K562 (cell line): ENCODE measurements at regions not wholly inside any gene's neighbourhood (a gene's known extent, or its start where the extent isn't known, plus 50 kb on each side); places are given as distances from the start of the nearest gene placed in this dataset.

Source experiments
- ATAC-seq: fragments of 200-7000 bp; cut with Tn5 transposase; 3 replicates; pipeline ENCODE4 v1.9.1; 2020; ENCODE audit warnings: moderate library complexity
- BruUV-seq: library from RNA; stranded (reverse); fragments of 400-500 nt; replicated peaks from 2 replicates; lab custom pipeline; 2021; lab: Mats Ljungman, UMichigan
- CTCF ChIA-PET: fragments of 300-600 bp; formaldehyde crosslinking; extraction: SDS; loops from one replicate; lab custom pipeline; 2021; ENCODE audit warnings: low intra/inter-chr PET ratio; lab: Yijun Ruan, JAX
- POLR2A ChIA-PET: fragments of 300-600, 350-650 bp; sonication (Branson Sonifier 250); formaldehyde crosslinking; extraction: SDS; loops from one replicate; lab custom pipeline; 2021; ENCODE audit warnings: antibody characterized with exemption, inconsistent platforms; lab: Yijun Ruan, JAX
- DNase-seq, 4 experiments: peaks; one replicate each; pipeline versions ENCODE4 v3.0.0 to v3.0.0-alpha.2; 2011 to 2018; ENCODE audit warnings: low spot score in 3 of 4, mixed read lengths in 3 of 4; ENCODE audit errors: extremely low read depth in 1 of 4
- FAIRE-seq: peaks from 2 replicates; lab custom pipeline; 2011; peaks lifted over from hg19 to GRCh38; lab: Jason Lieb, UNC
- H2AFZ ChIP-seq: 2 replicates; pipeline ENCODE4 v1.6.0; 2011; ENCODE audit warnings: low read depth, low read length, control low read depth, inconsistent platforms
- H3K27ac ChIP-seq: fragments of 200-600 bp; 3 replicates; pipeline ENCODE4 v1.8.0; 2011; ENCODE audit warnings: low read depth, mild to moderate bottlenecking, control low read depth, inconsistent platforms, low read length, moderate library complexity, mixed read lengths; ENCODE audit errors: extremely low read depth
- H3K27me3 ChIP-seq, 2 experiments: fragments of 300-600 bp in 1 of 2; 2 replicates in 1 of 2; 3 replicates in 1 of 2; pipeline versions ENCODE4 v1.6.0 to v1.8.0; 2011; ENCODE audit warnings: inconsistent platforms in 2 of 2, low read length in 2 of 2, mild to moderate bottlenecking in 1 of 2, mixed read lengths in 1 of 2, moderate library complexity in 1 of 2; ENCODE audit not compliant: control insufficient read depth in 2 of 2, insufficient read depth in 2 of 2
- H3K36me3 ChIP-seq: fragments of 300-600 bp; 3 replicates; pipeline ENCODE4 v1.8.0; 2011; ENCODE audit warnings: mild to moderate bottlenecking, low read length, inconsistent platforms; ENCODE audit not compliant: control insufficient read depth, insufficient read depth
- H3K4me1 ChIP-seq, 2 experiments: fragments of 200-600 bp in 1 of 2; replicated peaks in 1 of 2; 2 replicates in 1 of 2; 3 replicates in 1 of 2; pipeline versions ENCODE4 v1.5.1 to v1.8.0; 2011; ENCODE audit warnings: inconsistent platforms in 2 of 2, low read length in 2 of 2, mild to moderate bottlenecking in 1 of 2, mixed read lengths in 1 of 2, moderate library complexity in 1 of 2; ENCODE audit not compliant: control insufficient read depth in 2 of 2, insufficient read depth in 2 of 2
- H3K4me2 ChIP-seq: 2 replicates; pipeline ENCODE4 v1.6.1; 2011; ENCODE audit warnings: low read length, control low read depth, inconsistent platforms, mixed read lengths; ENCODE audit not compliant: insufficient read depth
- H3K4me3 ChIP-seq: fragments of 200-600 bp; sonication (generic), shearing (Covaris generic); 2 replicates; pipeline ENCODE4 v1.5.1; 2016; ENCODE audit warnings: control low read depth, inconsistent platforms
- H3K79me2 ChIP-seq: fragments of 200-600 bp; 3 replicates; pipeline ENCODE4 v1.8.0; 2011; ENCODE audit warnings: low read length, inconsistent platforms; ENCODE audit not compliant: control insufficient read depth, insufficient read depth
- H3K9ac ChIP-seq, 2 experiments: 2 replicates each; pipeline versions ENCODE4 v1.6.0 to v1.6.1; 2011; ENCODE audit warnings: low read depth in 2 of 2, low read length in 2 of 2, control low read depth in 1 of 2, inconsistent platforms in 1 of 2, mild to moderate bottlenecking in 1 of 2, mixed read lengths in 1 of 2; ENCODE audit not compliant: insufficient read depth in 1 of 2
- H3K9me1 ChIP-seq: one replicate; pipeline ENCODE4 v1.6.0; 2011; ENCODE audit warnings: inconsistent platforms, mild to moderate bottlenecking, low read length, moderate library complexity; ENCODE audit not compliant: control insufficient read depth, insufficient read depth
- H3K9me3 ChIP-seq: replicated peaks from 2 replicates; pipeline ENCODE4 v1.5.1; 2011; ENCODE audit warnings: low read depth, low read length, inconsistent platforms; ENCODE audit not compliant: control insufficient read depth, insufficient read depth
- H4K20me1 ChIP-seq: replicated peaks from 2 replicates; pipeline ENCODE4 v1.6.1; 2011; ENCODE audit warnings: low read length, inconsistent platforms, mixed read lengths; ENCODE audit not compliant: control insufficient read depth, insufficient read depth
- CTBP1 ChIP-seq: fragments of 450-650 bp; IDR thresholded peaks from 2 replicates; pipeline ENCODE4 v1.6.1; 2016; ENCODE audit warnings: borderline replicate concordance
- FOSL1 ChIP-seq: fragments of 200-800 bp; sonication (Bioruptor generic); conservative IDR thresholded peaks from 2 replicates; pipeline ENCODE4 v1.6.1; 2016; ENCODE audit warnings: missing genetic modification characterization, missing compliant biosample characterization
- FOXP1 ChIP-seq: sonication (generic); formaldehyde crosslinking; IDR thresholded peaks from 2 replicates; pipeline ENCODE4 v1.8.0; 2022; ENCODE audit warnings: mild to moderate bottlenecking, missing genetic modification reagents
- GTF3C2 ChIP-seq: IDR thresholded peaks from 3 replicates; pipeline ENCODE4 v1.6.1; 2011; ENCODE audit warnings: borderline replicate concordance, mild to moderate bottlenecking, moderate library complexity; ENCODE audit not compliant: insufficient read length; ENCODE audit errors: extremely low read depth
- JUN ChIP-seq, 2 experiments: sonication (generic) in 1 of 2; formaldehyde crosslinking in 1 of 2; IDR thresholded peaks; 2 replicates each; pipeline versions ENCODE4 v1.6.1 to v1.8.0; 2012 to 2022; ENCODE audit warnings: borderline replicate concordance in 2 of 2, mild to moderate bottlenecking in 2 of 2, improper control_type of control experiment in 1 of 2, low read depth in 1 of 2, low read length in 1 of 2, missing genetic modification reagents in 1 of 2
- KLF1 ChIP-seq: fragments of 450-650 bp; IDR thresholded peaks from 2 replicates; pipeline ENCODE4 v1.6.1; 2016; ENCODE audit warnings: missing genetic modification characterization, missing compliant biosample characterization
- MCM2 ChIP-seq: fragments of 450-650 bp; IDR thresholded peaks from 2 replicates; pipeline ENCODE4 v1.6.1; 2017; ENCODE audit warnings: low read depth, mild to moderate bottlenecking
- SIRT6 ChIP-seq: IDR thresholded peaks from one replicate; pipeline ENCODE4 v1.6.1; 2012; ENCODE audit warnings: low read depth, mild to moderate bottlenecking, control low read depth, inconsistent platforms, low read length, moderate library complexity
- TCFL5 ChIP-seq: fragments of 250-450 bp; sonication (Bioruptor Pico); conservative IDR thresholded peaks from 2 replicates; pipeline ENCODE4 v1.6.1; 2021; ENCODE audit warnings: mild to moderate bottlenecking, moderate library complexity, matching md5 sums
- TRIM25 ChIP-seq: fragments of 450-650 bp; IDR thresholded peaks from 2 replicates; pipeline ENCODE4 v1.7.0; 2016; ENCODE audit warnings: borderline replicate concordance
- TSHZ1 ChIP-seq: fragments of 250-450 bp; sonication (Bioruptor Pico); IDR thresholded peaks from 2 replicates; pipeline ENCODE4 v1.4.0; 2020; ENCODE audit warnings: mild to moderate bottlenecking, moderate library complexity
- ZBED1 ChIP-seq: IDR thresholded peaks from 2 replicates; pipeline ENCODE4 v1.6.1; 2014
- ZKSCAN1 ChIP-seq: fragments of 150-350 bp; IDR thresholded peaks from 2 replicates; pipeline ENCODE4 v1.6.1; 2016; ENCODE audit warnings: low read depth, low read length
- ZNF3 ChIP-seq: fragments of 250-450 bp; sonication (Bioruptor Pico); IDR thresholded peaks from 2 replicates; pipeline ENCODE4 v1.5.0; 2021; ENCODE audit warnings: mild to moderate bottlenecking, moderate library complexity
- ZNF76 ChIP-seq: fragments of 250-450 bp; sonication (Bioruptor Pico); IDR thresholded peaks from 2 replicates; pipeline ENCODE4 v1.4.0; 2020; ENCODE audit warnings: mild to moderate bottlenecking, moderate library complexity, borderline replicate concordance
- WGBS: fragments of 100-300 bp; shearing (Covaris generic); methylation state at CpG from one replicate; pipeline ENCODE4 v1.1.6; 2016; ENCODE audit warnings: low coverage, mixed read lengths; ENCODE audit not compliant: insufficient coverage; ENCODE audit errors: missing lambda C conversion rate; 5-methylcytosine and 5-hydroxymethylcytosine counted together
- in situ Hi-C: fragments of 300-500 bp; cut with MboI; formaldehyde crosslinking; loops from 4 replicates; pipeline ENCODE4 v1.15.0; 2018; ENCODE audit warnings: inconsistent platforms, mixed read lengths
- intact Hi-C: fragments of 100-400 bp; cut with micrococcal nuclease; formaldehyde crosslinking; loops from 2 replicates; pipeline ENCODE4 v1.14.2; 2022

GRCh38 chr14:87080146-87080545 is 912.8 kb downstream of the GALC start:
- H3K27ac ChIP-seq, result no peak overlapping the region
- FAIRE-seq, result no peak
- in situ Hi-C loops, result no loop called here
- CTCF ChIA-PET, result no interaction called here
- whole genome bisulfite sequencing, result 1% methylated on average over 5 of the region's 7 CpGs
- BruUV-seq, result no TSS peak
- H2AFZ ChIP-seq, result no peak overlapping the region
- POLR2A ChIA-PET, result no interaction called here
- no peaks in the 10 kb centered on the region for H3K9me1 ChIP-seq
- H4K20me1 ChIP-seq, result no peaks in the 10 kb centered on the region
- no peak overlapping the region for H3K4me2 ChIP-seq
- H3K9me3 ChIP-seq, result no peaks in the 10 kb centered on the region
- H3K36me3 ChIP-seq, result no peaks in the 10 kb centered on the region
- no peak for DNase-seq
- no peaks in the 10 kb centered on the region for H3K27me3 ChIP-seq
- H3K9ac ChIP-seq, result no peak overlapping the region
- no peak overlapping the region for H3K4me3 ChIP-seq
- intact Hi-C loops, result no loop called here
- ATAC-seq, result no peak
- no peaks in the 10 kb centered on the region for H3K4me1 ChIP-seq
- H3K79me2 ChIP-seq, result no peaks in the 10 kb centered on the region
- TF ChIP-seq KLF1, result no peak
- TF ChIP-seq ZNF76, result no peak
- no peak for TF ChIP-seq TSHZ1 (CRISPR knock-in tag)
- TF ChIP-seq CTBP1, result no peak
- no peak for TF ChIP-seq ZKSCAN1
- no peak for TF ChIP-seq FOSL1 (tag)
- TF ChIP-seq ZNF3, result no peak
- TF ChIP-seq JUN (IDR thresholded peaks at IDR 0.05; ENCODE audit: borderline replicate concordance, low read depth, low read length), result no peak
- no peak for TF ChIP-seq JUN (CRISPR knock-in tag; IDR thresholded peaks at IDR 0.05; ENCODE audit: borderline replicate concordance)
- TF ChIP-seq ZBED1, result no peak
- TF ChIP-seq TCFL5 (CRISPR knock-in tag), result no peak
- TF ChIP-seq SIRT6, result no peak
- TF ChIP-seq FOXP1 (CRISPR knock-in tag), result no peak
- TF ChIP-seq TRIM25, result no peak
- TF ChIP-seq MCM2, result no peak
- TF ChIP-seq GTF3C2, result no peak
